SK-N-SH (cell line): ENCODE measurements at regions not wholly inside any gene's neighbourhood (a gene's known extent, or its start where the extent isn't known, plus 50 kb on each side); places are given as distances from the start of the nearest gene placed in this dataset.

Experiments
- EP300 ChIP-seq, 2 experiments: IDR thresholded peaks; 2 replicates each; pipeline versions ENCODE4 v1.4.0 to v1.6.1; 2012; ENCODE audit warnings: borderline replicate concordance in 1 of 2, low read depth in 1 of 2, low read length in 1 of 2
- EZH2phosphoT487 ChIP-seq: fragments of 200-600 bp; sonication (generic); IDR thresholded peaks from 2 replicates; pipeline ENCODE4 v1.6.1; 2017; ENCODE audit warnings: low read depth, mixed run types, mild to moderate bottlenecking, antibody characterized with exemption, moderate library complexity, borderline replicate concordance
- GABPA ChIP-seq: IDR thresholded peaks from 2 replicates; pipeline ENCODE4 v1.4.0; 2012; ENCODE audit warnings: low read depth, mild to moderate bottlenecking
- RAD21 ChIP-seq: IDR thresholded peaks from 2 replicates; pipeline ENCODE4 v1.6.1; 2012; ENCODE audit warnings: mild to moderate bottlenecking, low read length
- RCOR1 ChIP-seq: fragments of 150-350 bp; IDR thresholded peaks from 2 replicates; pipeline ENCODE4 v1.6.1; 2017; ENCODE audit warnings: antibody characterized with exemption, low read length
- TF ChIP-seq, protein P1 (sequence below): fragments of 200-600 bp; sonication (generic); IDR thresholded peaks from 2 replicates; pipeline ENCODE4 v1.6.1; 2017; ENCODE audit warnings: antibody characterized with exemption, mild to moderate bottlenecking, moderate library complexity
- TF ChIP-seq, protein P2 (sequence below): IDR thresholded peaks from 2 replicates; pipeline ENCODE4 v1.4.0; 2012; ENCODE audit warnings: low read depth

DNA sequence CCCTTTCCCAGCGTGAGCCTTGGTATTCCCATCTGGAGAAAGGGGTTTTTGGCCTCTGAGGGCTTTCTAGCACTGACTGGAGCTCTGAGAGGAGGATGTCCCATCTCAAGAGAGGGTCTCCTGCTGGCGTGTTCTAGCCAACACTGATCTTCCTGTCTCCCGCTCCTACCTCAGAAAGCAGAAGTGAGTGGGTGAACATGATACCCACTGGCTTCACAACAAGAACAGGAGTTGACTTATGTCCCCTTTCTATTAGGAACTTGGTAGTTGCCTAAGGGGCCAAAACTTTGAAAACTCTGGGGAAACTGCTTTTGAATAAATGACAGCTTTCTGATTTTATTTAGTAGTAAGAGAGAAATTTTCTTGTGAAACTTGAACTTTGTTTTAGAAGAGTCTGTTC is 113.1 kb upstream of the ADCY1 start:
- TF ChIP-seq EZH2phosphoT487, result no peak
- TF ChIP-seq, protein P1, sequence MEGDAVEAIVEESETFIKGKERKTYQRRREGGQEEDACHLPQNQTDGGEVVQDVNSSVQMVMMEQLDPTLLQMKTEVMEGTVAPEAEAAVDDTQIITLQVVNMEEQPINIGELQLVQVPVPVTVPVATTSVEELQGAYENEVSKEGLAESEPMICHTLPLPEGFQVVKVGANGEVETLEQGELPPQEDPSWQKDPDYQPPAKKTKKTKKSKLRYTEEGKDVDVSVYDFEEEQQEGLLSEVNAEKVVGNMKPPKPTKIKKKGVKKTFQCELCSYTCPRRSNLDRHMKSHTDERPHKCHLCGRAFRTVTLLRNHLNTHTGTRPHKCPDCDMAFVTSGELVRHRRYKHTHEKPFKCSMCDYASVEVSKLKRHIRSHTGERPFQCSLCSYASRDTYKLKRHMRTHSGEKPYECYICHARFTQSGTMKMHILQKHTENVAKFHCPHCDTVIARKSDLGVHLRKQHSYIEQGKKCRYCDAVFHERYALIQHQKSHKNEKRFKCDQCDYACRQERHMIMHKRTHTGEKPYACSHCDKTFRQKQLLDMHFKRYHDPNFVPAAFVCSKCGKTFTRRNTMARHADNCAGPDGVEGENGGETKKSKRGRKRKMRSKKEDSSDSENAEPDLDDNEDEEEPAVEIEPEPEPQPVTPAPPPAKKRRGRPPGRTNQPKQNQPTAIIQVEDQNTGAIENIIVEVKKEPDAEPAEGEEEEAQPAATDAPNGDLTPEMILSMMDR, result no peak
- TF ChIP-seq, protein P2, sequence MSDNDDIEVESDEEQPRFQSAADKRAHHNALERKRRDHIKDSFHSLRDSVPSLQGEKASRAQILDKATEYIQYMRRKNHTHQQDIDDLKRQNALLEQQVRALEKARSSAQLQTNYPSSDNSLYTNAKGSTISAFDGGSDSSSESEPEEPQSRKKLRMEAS, result no peak
- TF ChIP-seq RAD21, result no peak
- TF ChIP-seq GABPA, result no peak
- TF ChIP-seq RCOR1, result no peak
- no peak for TF ChIP-seq EP300 (IDR thresholded peaks at IDR 0.05; ENCODE audit: borderline replicate concordance in 1 of 2, low read depth in 1 of 2, low read length in 1 of 2)
